Bronchial epithelial cell (primary cell): ENCODE measurements at regions not wholly inside any gene's neighbourhood (a gene's known extent, or its start where the extent isn't known, plus 50 kb on each side); places are given as distances from the start of the nearest gene placed in this dataset.
A peak's percentile ranks its signal among the peaks of the same experiment; 100 is the strongest.

Experiments
- DNase-seq: peaks from one replicate; pipeline ENCODE4 v3.0.0-alpha.2; 2010; ENCODE audit warnings: low read depth
- FAIRE-seq: peaks from 2 replicates; lab custom pipeline; 2011; peaks lifted over from hg19 to GRCh38; lab: Jason Lieb, UNC
- H3K27me3 ChIP-seq: 2 replicates; pipeline ENCODE4 v1.5.1; 2011; ENCODE audit warnings: low read length; ENCODE audit not compliant: control insufficient read depth, insufficient read depth
- H3K36me3 ChIP-seq: 2 replicates; pipeline ENCODE4 v1.5.1; 2011; ENCODE audit warnings: low read length; ENCODE audit not compliant: control insufficient read depth, insufficient read depth
- H3K4me3 ChIP-seq: 2 replicates; pipeline ENCODE4 v1.5.1; 2011; ENCODE audit warnings: mild to moderate bottlenecking, low read depth, low read length, control low read depth
- TF ChIP-seq, protein P1 (sequence below): IDR thresholded peaks from 2 replicates; pipeline ENCODE4 v1.5.1; 2011; ENCODE audit warnings: mild to moderate bottlenecking, moderate library complexity, low read length, control low read depth, inconsistent platforms; ENCODE audit not compliant: insufficient read depth, severe bottlenecking

DNA sequence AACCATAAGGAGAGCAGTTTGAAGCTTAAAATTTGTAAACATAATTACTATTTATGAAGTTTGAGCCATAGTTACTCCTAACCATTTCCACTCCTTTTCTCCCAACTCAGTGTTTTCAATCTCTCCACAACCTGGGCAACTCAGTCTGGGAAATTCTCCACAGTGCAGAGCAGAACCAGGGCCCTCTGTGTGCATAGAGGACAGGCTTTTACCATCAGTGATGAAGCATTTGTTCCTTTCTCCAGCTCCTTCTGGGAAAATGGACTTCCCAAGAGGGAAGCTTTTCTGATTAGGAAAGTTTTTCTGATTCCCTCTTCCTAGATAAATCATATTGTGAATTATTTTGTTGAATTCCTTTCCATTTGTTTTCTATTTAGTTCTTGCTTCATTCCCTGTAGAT is 132.3 kb upstream of the MPDZ start:
- FAIRE-seq (no peak), DNase-seq (no peak)
- Histone ChIP-seq H3K27me3 (no peaks in the 10 kb centered on the region), H3K4me3 (no peak overlapping the region), H3K36me3 (no peaks in the 10 kb centered on the region)
- TF ChIP-seq, protein P1, sequence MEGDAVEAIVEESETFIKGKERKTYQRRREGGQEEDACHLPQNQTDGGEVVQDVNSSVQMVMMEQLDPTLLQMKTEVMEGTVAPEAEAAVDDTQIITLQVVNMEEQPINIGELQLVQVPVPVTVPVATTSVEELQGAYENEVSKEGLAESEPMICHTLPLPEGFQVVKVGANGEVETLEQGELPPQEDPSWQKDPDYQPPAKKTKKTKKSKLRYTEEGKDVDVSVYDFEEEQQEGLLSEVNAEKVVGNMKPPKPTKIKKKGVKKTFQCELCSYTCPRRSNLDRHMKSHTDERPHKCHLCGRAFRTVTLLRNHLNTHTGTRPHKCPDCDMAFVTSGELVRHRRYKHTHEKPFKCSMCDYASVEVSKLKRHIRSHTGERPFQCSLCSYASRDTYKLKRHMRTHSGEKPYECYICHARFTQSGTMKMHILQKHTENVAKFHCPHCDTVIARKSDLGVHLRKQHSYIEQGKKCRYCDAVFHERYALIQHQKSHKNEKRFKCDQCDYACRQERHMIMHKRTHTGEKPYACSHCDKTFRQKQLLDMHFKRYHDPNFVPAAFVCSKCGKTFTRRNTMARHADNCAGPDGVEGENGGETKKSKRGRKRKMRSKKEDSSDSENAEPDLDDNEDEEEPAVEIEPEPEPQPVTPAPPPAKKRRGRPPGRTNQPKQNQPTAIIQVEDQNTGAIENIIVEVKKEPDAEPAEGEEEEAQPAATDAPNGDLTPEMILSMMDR = no peak

DNA sequence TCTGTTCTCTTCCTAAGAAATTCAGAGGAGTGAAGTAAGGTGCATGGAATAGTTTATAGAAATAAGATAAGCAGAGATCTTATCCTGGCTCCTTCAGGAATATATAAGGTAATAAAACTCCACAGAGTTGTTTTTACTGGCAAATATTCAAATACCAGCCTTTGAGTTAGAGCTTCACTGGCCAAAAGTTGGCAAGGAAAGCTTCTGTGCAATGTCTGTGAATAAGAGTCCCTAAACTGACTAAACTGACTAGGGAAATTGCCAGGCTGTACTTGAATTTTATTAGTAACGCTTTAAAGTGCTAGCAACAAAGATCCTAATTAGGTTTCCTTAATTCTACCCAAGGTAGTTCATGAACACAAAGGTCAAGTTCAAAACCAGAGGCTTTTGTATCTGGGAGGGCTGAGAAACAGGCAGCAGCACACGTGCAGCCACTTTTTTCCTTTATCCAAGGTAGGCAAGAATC is 131.1 kb upstream of the MPDZ start:
- H3K36me3 ChIP-seq = no peaks in the 10 kb centered on the region
- H3K4me3 ChIP-seq = no peak overlapping the region
- DNase-seq (no peak), FAIRE-seq (no peak)
- TF ChIP-seq, protein P1 = no peak
- no peaks in the 10 kb centered on the region for H3K27me3 ChIP-seq

DNA sequence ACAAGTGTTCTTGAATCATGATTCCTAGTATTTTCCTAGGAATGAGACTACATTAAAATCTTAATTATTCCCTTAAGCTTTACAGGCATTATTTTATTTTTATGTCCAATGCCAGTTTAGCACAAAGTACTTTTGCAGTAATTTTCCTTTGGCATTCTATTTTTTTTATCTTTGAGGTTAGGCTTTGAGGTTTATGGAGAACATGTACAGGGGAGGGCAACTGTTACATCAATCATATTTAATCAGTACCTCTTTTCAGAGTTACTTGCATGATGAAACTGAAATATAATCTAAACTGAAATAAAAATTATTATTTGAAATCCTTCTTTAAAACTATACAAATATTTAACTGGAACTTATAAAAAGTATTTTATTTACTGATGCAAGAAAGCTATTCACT is 118.2 kb upstream of the MPDZ start:
- no peak for DNase-seq
- H3K4me3 ChIP-seq = no peak overlapping the region
- no peaks in the 10 kb centered on the region for H3K27me3 ChIP-seq
- H3K36me3 ChIP-seq = no peaks in the 10 kb centered on the region
- no peak for FAIRE-seq
- TF ChIP-seq, protein P1 = no peak

DNA sequence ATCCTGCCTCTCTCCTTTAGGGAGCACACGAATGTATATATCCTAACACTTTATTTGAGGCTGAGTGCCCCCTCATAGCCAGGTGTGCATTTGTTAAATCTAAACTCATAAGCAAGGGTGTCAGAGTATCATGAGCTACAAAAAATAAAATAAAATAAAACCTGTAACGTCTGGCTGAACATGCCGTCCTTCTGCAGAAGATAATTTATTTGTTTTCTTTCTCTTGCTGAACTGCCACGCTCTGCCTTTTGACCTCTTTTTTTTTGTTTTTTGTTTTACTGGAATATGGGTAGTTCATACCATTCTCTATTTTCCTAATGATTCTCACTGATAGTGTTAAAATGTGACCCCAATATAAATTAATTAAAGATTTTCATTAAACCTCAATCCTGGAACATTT is 117.7 kb upstream of the MPDZ start:
- Histone ChIP-seq H3K4me3 (no peak overlapping the region), H3K27me3 (no peaks in the 10 kb centered on the region), H3K36me3 (no peaks in the 10 kb centered on the region)
- DNase-seq (no peak), FAIRE-seq (no peak)
- TF ChIP-seq, protein P1 = no peak

DNA sequence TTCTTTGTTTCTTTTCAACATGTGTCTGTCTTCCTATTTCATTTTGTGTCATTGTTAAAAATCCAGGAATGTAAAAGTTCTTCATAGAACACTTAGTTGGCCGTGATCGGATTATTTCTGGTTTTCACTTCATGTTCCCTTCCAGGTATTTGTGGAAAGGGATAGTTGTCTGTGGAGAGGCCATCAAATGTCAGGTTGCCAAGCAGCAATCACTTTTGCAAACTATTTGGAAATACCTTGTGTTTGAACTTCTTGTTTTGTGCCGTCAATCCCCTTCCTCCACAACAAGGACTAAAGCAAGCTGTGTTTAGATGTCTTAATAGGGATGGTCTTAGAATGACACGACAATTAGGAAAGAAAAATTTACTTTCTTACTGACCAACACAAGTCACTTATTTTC is 116.9 kb upstream of the MPDZ start:
- no peak overlapping the region for H3K4me3 ChIP-seq
- H3K27me3 ChIP-seq = no peaks in the 10 kb centered on the region
- no peak for FAIRE-seq
- no peak for DNase-seq
- TF ChIP-seq, protein P1 = no peak
- H3K36me3 ChIP-seq = no peaks in the 10 kb centered on the region

DNA sequence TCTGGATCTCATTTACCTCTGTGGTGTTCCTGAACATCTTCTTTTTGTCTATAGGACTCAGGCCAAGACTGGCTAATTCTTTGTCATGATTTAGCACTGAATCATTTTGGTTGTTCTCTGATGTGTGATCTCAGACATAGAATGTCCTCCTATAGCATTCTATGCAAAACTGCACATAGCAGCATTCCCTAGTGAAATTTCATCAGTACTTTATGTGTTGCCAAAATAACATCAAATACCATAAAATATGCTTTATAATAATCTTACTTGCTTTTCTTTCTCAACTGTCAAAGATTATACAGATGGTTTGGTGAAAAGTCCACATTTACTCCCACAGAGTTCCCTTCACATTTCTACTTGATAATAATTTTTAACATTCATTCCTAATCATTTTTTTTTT is 115.7 kb upstream of the MPDZ start:
- Histone ChIP-seq H3K4me3 (no peak overlapping the region), H3K27me3 (no peaks in the 10 kb centered on the region), H3K36me3 (no peaks in the 10 kb centered on the region)
- TF ChIP-seq, protein P1 = no peak
- no peak for FAIRE-seq
- DNase-seq = peak; percentile 45
